GM13977 (cell line): ENCODE measurements at regions not wholly inside any gene's neighbourhood (a gene's known extent, or its start where the extent isn't known, plus 50 kb on each side); places are given as distances from the start of the nearest gene placed in this dataset.

Experiments
- DNase-seq: peaks from one replicate; pipeline ENCODE4 v3.0.0; 2012; ENCODE audit warnings: low spot score
- CTCF ChIP-seq: IDR thresholded peaks from 2 replicates; pipeline ENCODE4 v1.5.1; 2012; ENCODE audit warnings: mild to moderate bottlenecking, control low read depth; ENCODE audit not compliant: insufficient read depth; ENCODE audit errors: extremely low read depth, missing control alignments
- in situ Hi-C: fragments of 300-500 bp; cut with MboI; formaldehyde crosslinking; loops from one replicate; pipeline ENCODE4 v1.12.0; 2022; ENCODE audit warnings: low sequenced_read_pairs, low pct_unique_long_range_greater_than_20kb, mixed read lengths, inconsistent platforms; ENCODE audit not compliant: unreplicated experiment

DNA sequence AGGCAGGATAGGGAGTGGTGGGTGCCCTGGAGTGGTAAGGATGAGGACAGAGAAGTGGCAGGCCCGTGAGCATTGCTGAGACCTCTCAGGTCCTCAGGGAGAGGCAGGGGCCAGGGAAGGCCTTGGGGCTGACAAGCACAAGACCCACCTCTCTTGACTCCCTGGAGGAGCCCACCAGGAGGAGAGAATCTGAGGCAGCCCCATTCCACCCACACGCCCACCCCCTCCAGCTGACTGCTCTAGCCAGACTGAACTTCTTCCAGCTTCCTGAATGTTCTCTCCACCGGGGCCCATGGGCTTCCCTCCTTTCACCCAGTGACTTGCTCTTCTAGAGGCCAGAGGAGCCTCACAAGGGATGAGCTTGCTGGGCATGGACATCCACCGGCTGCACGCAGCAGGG, 1403.0 kb downstream of the BRD1 start:
- no peak for TF ChIP-seq CTCF
- in situ Hi-C loops, result no loop called here
- no peak for DNase-seq

DNA sequence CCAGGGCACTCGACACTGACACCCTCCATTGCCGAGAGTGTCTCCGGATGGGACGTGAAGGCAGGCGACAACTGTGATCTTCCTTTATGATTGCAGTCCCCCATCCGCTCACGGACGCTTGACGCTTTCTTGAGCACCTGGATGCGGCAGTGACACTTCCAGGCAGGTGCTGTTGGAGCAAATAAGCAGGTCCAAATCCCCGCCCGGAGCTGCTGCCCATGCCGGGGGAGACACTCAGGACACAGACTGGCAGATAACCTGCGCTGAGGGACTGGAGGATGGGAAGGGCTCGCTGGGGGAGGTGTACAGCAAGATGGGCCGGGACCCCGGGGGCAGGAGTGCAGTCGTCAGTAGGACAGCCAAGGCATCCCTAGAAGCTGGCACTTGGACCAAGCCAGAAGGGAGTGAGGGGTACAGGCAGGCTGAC, 1403.5 kb downstream of the BRD1 start:
- in situ Hi-C loops, result no loop called here
- TF ChIP-seq CTCF, result no peak
- DNase-seq, result no peak

GRCh38 chr22:48423481-48423911, 1404.2 kb downstream of the BRD1 start:
- TF ChIP-seq CTCF, result no peak
- in situ Hi-C loops, result no loop called here
- DNase-seq, result no peak

DNA sequence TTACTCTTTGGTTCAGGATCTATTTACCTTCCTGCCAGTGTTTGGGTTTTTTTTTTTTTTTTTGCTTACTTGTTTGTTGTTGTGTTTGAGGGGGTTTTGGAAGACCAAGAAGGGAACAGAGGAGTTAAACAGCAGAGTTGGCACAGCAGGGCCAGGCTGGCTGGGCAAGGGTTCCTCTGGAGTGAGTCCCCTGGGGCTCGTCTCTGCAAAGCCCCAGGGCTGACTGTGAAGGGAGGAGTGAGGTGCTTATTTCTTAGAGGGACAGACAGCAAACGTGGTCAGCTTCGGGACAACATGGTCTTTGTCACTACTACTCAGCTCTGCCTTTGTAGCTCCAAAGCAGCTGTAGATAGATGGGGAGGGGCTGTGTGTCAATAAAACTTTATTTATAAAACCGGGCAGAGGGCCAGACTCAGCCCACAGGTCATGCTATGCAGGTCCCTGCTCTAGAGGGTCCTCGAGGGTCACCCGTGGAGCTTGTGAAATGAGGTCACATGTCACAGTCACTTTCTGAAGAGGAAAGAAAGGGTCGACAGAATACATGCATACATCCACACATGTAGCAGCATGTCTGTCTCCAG, 1404.7 kb downstream of the BRD1 start:
- in situ Hi-C loops, result no loop called here
- no peak for TF ChIP-seq CTCF
- DNase-seq, result no peak

GRCh38 chr22:48418831-48419230, 1408.8 kb downstream of the BRD1 start:
- TF ChIP-seq CTCF, result no peak
- no peak for DNase-seq
- in situ Hi-C loops, result no loop called here

DNA sequence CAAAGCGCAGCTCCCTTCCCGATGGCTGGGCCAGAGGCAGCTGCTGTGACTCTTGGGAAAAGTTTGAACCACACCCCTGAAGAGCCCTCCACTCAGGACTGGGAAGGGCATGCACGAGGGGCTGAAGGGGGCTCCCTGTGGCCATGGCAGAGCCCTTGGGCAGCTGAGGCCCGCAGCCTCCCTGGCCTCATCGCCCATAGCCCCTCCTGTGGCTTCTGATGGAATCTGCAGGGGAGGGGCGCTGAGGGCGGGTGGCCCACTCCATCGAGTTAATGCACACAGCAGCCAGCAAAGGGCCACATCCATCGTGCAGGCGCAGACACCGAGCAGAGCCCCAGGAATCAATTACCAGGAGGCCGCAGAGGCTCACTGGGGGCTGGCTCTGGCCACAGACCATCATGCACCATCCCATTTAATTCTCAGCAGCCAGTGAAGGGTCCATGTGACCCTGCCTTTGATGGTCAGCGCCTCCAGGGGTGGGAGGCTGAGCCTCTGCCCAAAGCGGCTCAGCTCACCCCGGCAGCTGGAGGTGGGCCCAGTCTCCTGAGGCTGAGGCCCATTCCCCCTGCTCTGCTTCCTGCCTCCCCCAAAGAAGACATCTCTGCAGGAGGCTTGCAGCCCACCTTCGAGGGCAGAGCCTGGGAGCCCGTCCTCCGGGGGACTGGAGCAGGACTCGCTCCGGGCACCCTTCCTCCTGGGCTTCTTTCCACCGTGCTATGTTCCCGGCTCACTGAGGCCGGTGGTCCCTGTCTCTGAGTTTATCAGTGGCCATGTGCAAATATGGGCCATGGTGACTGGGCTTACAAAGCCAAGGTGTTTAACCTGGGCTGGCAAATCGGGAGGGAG, 1410.2 kb downstream of the BRD1 start:
- DNase-seq, result no peak
- in situ Hi-C loops, result no loop called here
- TF ChIP-seq CTCF, result no peak
